HepG2 (cell line): ENCODE measurements at regions not wholly inside any gene's neighbourhood (a gene's known extent, or its start where the extent isn't known, plus 50 kb on each side); places are given as distances from the start of the nearest gene placed in this dataset.
"Not testable (repeated sequence)": the region's sequence is repeated elsewhere in the genome, so short reads cannot be mapped to it uniquely, and the experiment has no call there.

ENCODE experiments used
- ATAC-seq: fragments of 200-7000 bp; cut with Tn5 transposase; 3 replicates; pipeline ENCODE4 v1.9.1; 2020; ENCODE audit warnings: mild to moderate bottlenecking, moderate library complexity
- BruUV-seq: library from RNA; stranded (reverse); fragments of 400-500 nt; replicated peaks from 2 replicates; lab custom pipeline; 2021; lab: Mats Ljungman, UMichigan
- CTCF ChIA-PET: fragments of 300-600 bp; formaldehyde crosslinking; extraction: SDS; loops from one replicate; lab custom pipeline; 2021; ENCODE audit warnings: low total read pairs, inconsistent platforms, low intra/inter-chr PET ratio; lab: Yijun Ruan, JAX
- POLR2A ChIA-PET: fragments of 350-600 bp; sonication (Branson Sonifier 250); formaldehyde crosslinking; loops from one replicate; lab custom pipeline; 2020; ENCODE audit warnings: antibody characterized with exemption, inconsistent platforms; lab: Yijun Ruan, JAX
- DNase-seq: peaks from one replicate; pipeline ENCODE4 v3.0.0-alpha.2; 2015; ENCODE audit warnings: low spot score
- FAIRE-seq: peaks from 3 replicates; lab custom pipeline; 2011; peaks lifted over from hg19 to GRCh38; lab: Jason Lieb, UNC
- H2AFZ ChIP-seq: one replicate; pipeline ENCODE4 v1.6.1; 2011; ENCODE audit warnings: low read length, inconsistent platforms
- H3K27ac ChIP-seq: fragments of 300-600 bp; 3 replicates; pipeline ENCODE4 v1.8.0; 2011; ENCODE audit warnings: mixed run types, mild to moderate bottlenecking, mixed read lengths, low read length, inconsistent platforms; ENCODE audit not compliant: insufficient read depth; ENCODE audit errors: extremely low read length
- H3K27me3 ChIP-seq, 2 experiments: fragments of 200-600 bp in 1 of 2; 2 replicates in 1 of 2; 3 replicates in 1 of 2; pipeline versions ENCODE4 v1.6.0 to v1.8.0; 2011; ENCODE audit warnings: low read length in 2 of 2, mild to moderate bottlenecking in 2 of 2, moderate library complexity in 2 of 2, inconsistent platforms in 1 of 2; ENCODE audit not compliant: insufficient read depth in 2 of 2, control insufficient read depth in 1 of 2
- H3K36me3 ChIP-seq, 2 experiments: fragments of 200-600 bp in 1 of 2; replicated peaks in 1 of 2; 2 replicates in 1 of 2; 3 replicates in 1 of 2; pipeline versions ENCODE4 v1.5.1 to v1.8.0; 2011; ENCODE audit warnings: low read length in 2 of 2, inconsistent platforms in 1 of 2; ENCODE audit not compliant: insufficient read depth in 2 of 2, control insufficient read depth in 1 of 2
- H3K4me1 ChIP-seq: 2 replicates; pipeline ENCODE4 v1.5.1; 2012; ENCODE audit warnings: low read length, inconsistent platforms; ENCODE audit not compliant: insufficient read depth
- H3K4me2 ChIP-seq: 2 replicates; pipeline ENCODE4 v1.6.0; 2011; ENCODE audit warnings: low read depth, low read length, inconsistent platforms
- H3K4me3 ChIP-seq, 3 experiments: fragments of 200-600 bp in 1 of 3; sonication (generic), shearing (Covaris generic) in 1 of 3; replicated peaks in 1 of 3; 2 replicates each; pipeline ENCODE4 v1.5.1; 2011 to 2016; ENCODE audit warnings: low read length in 3 of 3, inconsistent platforms in 2 of 3, low read depth in 2 of 3, mild to moderate bottlenecking in 2 of 3, control low read depth in 1 of 3, mixed read lengths in 1 of 3; ENCODE audit not compliant: insufficient read depth in 1 of 3
- H3K79me2 ChIP-seq: one replicate; pipeline ENCODE4 v1.6.1; 2011; ENCODE audit warnings: low read length, inconsistent platforms; ENCODE audit not compliant: insufficient read depth
- H3K9ac ChIP-seq: 2 replicates; pipeline ENCODE4 v1.6.0; 2011; ENCODE audit warnings: mild to moderate bottlenecking, low read depth, low read length, inconsistent platforms; ENCODE audit not compliant: insufficient read depth
- H3K9me3 ChIP-seq: 2 replicates; pipeline ENCODE4 v1.5.1; 2012; ENCODE audit warnings: mild to moderate bottlenecking, low read length
- H4K20me1 ChIP-seq: 2 replicates; pipeline ENCODE4 v1.6.0; 2011; ENCODE audit warnings: inconsistent platforms, mild to moderate bottlenecking, low read length, moderate library complexity; ENCODE audit not compliant: insufficient read depth
- EED ChIP-seq: sonication (generic); formaldehyde crosslinking; IDR thresholded peaks from 2 replicates; pipeline ENCODE4 v1.5.0; 2020; ENCODE audit warnings: mild to moderate bottlenecking, missing genetic modification reagents
- HNRNPH1 ChIP-seq: fragments of 200-400 bp; formaldehyde crosslinking; optimal IDR thresholded peaks from 2 replicates; pipeline ENCODE3; 2017; ENCODE audit warnings: mild to moderate bottlenecking, low read depth, low read length
- KDM2A ChIP-seq: sonication (generic); formaldehyde crosslinking; IDR thresholded peaks from 2 replicates; pipeline ENCODE4 v1.4.0; 2020; ENCODE audit warnings: low read depth, missing genetic modification reagents, borderline replicate concordance
- PCBP1 ChIP-seq: fragments of 200-400 bp; formaldehyde crosslinking; IDR thresholded peaks from 2 replicates; pipeline ENCODE4 v1.6.1; 2017; ENCODE audit warnings: mild to moderate bottlenecking, low read depth, low read length, borderline replicate concordance
- SIN3A ChIP-seq: IDR thresholded peaks from 2 replicates; pipeline ENCODE4 v1.6.1; 2011; ENCODE audit warnings: low read depth, mild to moderate bottlenecking, control low read depth, low read length, borderline replicate concordance
- SPEN ChIP-seq: sonication (generic); formaldehyde crosslinking; IDR thresholded peaks from 2 replicates; pipeline ENCODE4 v1.5.1; 2020; ENCODE audit warnings: low read depth, mild to moderate bottlenecking, missing genetic modification reagents
- ZNF10 ChIP-seq: sonication (generic); formaldehyde crosslinking; IDR thresholded peaks from 2 replicates; pipeline ENCODE4 v1.4.0; 2020; ENCODE audit warnings: mild to moderate bottlenecking, low read depth, missing genetic modification reagents, borderline replicate concordance
- ZNF230 ChIP-seq: sonication (generic); formaldehyde crosslinking; IDR thresholded peaks from 2 replicates; pipeline ENCODE4 v1.4.0; 2020; ENCODE audit warnings: mild to moderate bottlenecking, missing genetic modification reagents
- ZNF264 ChIP-seq: sonication (generic); formaldehyde crosslinking; IDR thresholded peaks from 2 replicates; pipeline ENCODE4 v1.4.0; 2020; ENCODE audit warnings: missing genetic modification reagents
- ZNF34 ChIP-seq: sonication (generic); formaldehyde crosslinking; IDR thresholded peaks from 2 replicates; pipeline ENCODE4 v1.4.0; 2020; ENCODE audit warnings: mild to moderate bottlenecking, missing genetic modification reagents, borderline replicate concordance
- ZNF562 ChIP-seq: sonication (generic); formaldehyde crosslinking; IDR thresholded peaks from 2 replicates; pipeline ENCODE4 v1.8.0; 2022; ENCODE audit warnings: missing genetic modification reagents, borderline replicate concordance
- WGBS: methylation state at CpG from one replicate; pipeline ENCODE4 v1.1.6; 2017; ENCODE audit warnings: low lambda C conversion rate; 5-methylcytosine and 5-hydroxymethylcytosine counted together
- in situ Hi-C: cut with HindIII; loops from 2 replicates; pipeline ENCODE4 v1.10.0; 2017; ENCODE audit warnings: low pct_unique_long_range_greater_than_20kb; ENCODE audit not compliant: extremely low pct_ligation_motif_present
- intact Hi-C: fragments of 100-400 bp; cut with micrococcal nuclease; formaldehyde crosslinking; loops from one replicate; pipeline ENCODE4 v1.10.0; 2022; ENCODE audit not compliant: unreplicated experiment

DNA sequence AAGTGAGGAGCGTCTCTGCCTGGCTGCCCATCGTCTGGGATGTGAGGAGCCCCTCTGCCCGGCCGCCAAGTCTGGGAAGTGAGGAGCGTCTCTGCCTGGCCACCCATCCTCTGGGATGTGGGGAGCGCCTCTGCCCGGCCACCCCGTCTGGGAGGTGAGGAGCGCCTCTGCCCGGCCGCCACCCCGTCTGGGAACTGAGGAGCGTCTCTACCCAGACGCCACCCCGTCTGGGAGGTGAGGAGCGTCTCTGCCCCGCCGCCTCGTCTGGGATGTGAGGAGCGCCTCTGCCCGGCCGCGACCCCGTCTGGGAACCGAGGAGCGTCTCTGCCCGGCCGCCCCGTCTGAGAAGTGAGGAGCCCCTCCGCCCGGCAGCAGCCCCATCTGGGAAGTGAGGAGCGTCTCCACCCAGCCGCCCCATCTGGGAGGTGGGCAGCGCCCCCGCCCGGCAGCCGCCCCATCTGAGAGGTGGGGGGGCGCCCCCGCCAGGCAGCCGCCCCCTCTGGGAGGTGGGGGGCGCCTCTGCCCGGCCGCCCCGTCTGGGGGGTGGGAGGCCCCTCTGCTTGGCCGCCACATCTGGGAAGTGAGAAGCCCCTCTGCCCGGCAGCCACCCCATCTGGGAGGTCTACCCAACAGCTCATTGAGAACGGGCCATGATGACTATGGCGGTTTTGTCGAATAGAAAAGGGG is 228.4 kb downstream of the CAAP1 start:
- H3K36me3 ChIP-seq, BruUV-seq, intact Hi-C loops, CTCF ChIA-PET, H2AFZ ChIP-seq, H3K4me3 ChIP-seq, ATAC-seq, H3K9me3 ChIP-seq, H3K4me1 ChIP-seq, H4K20me1 ChIP-seq, DNase-seq, H3K4me2 ChIP-seq, POLR2A ChIA-PET, H3K27me3 ChIP-seq, H3K27ac ChIP-seq, H3K9ac ChIP-seq, H3K79me2 ChIP-seq, in situ Hi-C loops, FAIRE-seq: not testable (repeated sequence)
- WGBS = 56% methylated on average over 6 of the region's 49 CpGs

- Histone ChIP-seq H3K4me2 (no peak overlapping the region), H3K27ac (no peak overlapping the region), H3K4me1 (no peaks in the 10 kb centered on the region), H2AFZ (no peak overlapping the region), H3K4me3 (no peak overlapping the region), H3K36me3 (no peaks in the 10 kb centered on the region), H3K79me2 (no peaks in the 10 kb centered on the region), H3K9ac (no peak overlapping the region), H4K20me1 (no peaks in the 10 kb centered on the region), H3K9me3 (no peaks in the 10 kb centered on the region), H3K27me3 (0 out of 5 replicates have a peak, but pooled peaks cover 0 to 4% of the 10 kb centered on the region in 2 experiments)
- TF ChIP-seq EED = no peak
- TF ChIP-seq ZNF230 (CRISPR knock-in tag) = no peak
- TF ChIP-seq KDM2A (CRISPR knock-in tag) = no peak
- no peak for TF ChIP-seq ZNF10 (CRISPR knock-in tag)
- TF ChIP-seq PCBP1 = no peak
- TF ChIP-seq ZNF34 (CRISPR knock-in tag) = no peak
- TF ChIP-seq ZNF264 = no peak
- TF ChIP-seq HNRNPH1 = no peak
- TF ChIP-seq ZNF562 (CRISPR knock-in tag) = no peak
- TF ChIP-seq SPEN (CRISPR knock-in tag) = no peak
- no peak for TF ChIP-seq SIN3A
- no peak for DNase-seq
- intact Hi-C loops (no loop called here), in situ Hi-C loops (no loop called here)
- POLR2A ChIA-PET = no interaction called here
- 0% methylated on average over 1 of the region's 1 CpG for WGBS
- no peak for ATAC-seq
- FAIRE-seq = no peak
- BruUV-seq = no TSS peak
- CTCF ChIA-PET = no interaction called here
These were observed 230.1 kb downstream of the CAAP1 start for GRCh38 chr9:26662476-26662875.
